HL-60 (cell line): ENCODE measurements at regions not wholly inside any gene's neighbourhood (a gene's known extent, or its start where the extent isn't known, plus 50 kb on each side); places are given as distances from the start of the nearest gene placed in this dataset.
"Not testable (repeated sequence)": the region's sequence is repeated elsewhere in the genome, so short reads cannot be mapped to it uniquely, and the experiment has no call there.

Experiments
- DNase-seq, 2 experiments: peaks; one replicate each; pipeline ENCODE4 v3.0.0-alpha.2; 2010 to 2020; ENCODE audit warnings: low read depth in 1 of 2, low spot score in 1 of 2
- H3K27ac ChIP-seq: fragments of 250-450 bp; sonication (Bioruptor Pico); replicated peaks from 2 replicates; pipeline ENCODE4 v1.5.1; 2020; ENCODE audit warnings: mild to moderate bottlenecking, moderate library complexity
- H3K27me3 ChIP-seq: fragments of 250-450 bp; sonication (Bioruptor Pico); 2 replicates; pipeline ENCODE4 v1.5.1; 2021; ENCODE audit warnings: mild to moderate bottlenecking, moderate library complexity; ENCODE audit not compliant: insufficient read depth, poor library complexity, severe bottlenecking
- H3K4me3 ChIP-seq: replicated peaks from 2 replicates; pipeline ENCODE4 v1.5.1; 2011; ENCODE audit warnings: mild to moderate bottlenecking, control low read depth, low read length; ENCODE audit not compliant: insufficient read depth
- GABPA ChIP-seq: IDR thresholded peaks from 2 replicates; pipeline ENCODE4 v1.6.1; 2012; ENCODE audit warnings: low read depth
- POLR2AphosphoS5 ChIP-seq: IDR thresholded peaks from 2 replicates; pipeline ENCODE4 v1.6.1; 2012; ENCODE audit warnings: low read depth
- SPI1 ChIP-seq: IDR thresholded peaks from 2 replicates; pipeline ENCODE4 v1.6.1; 2012; ENCODE audit warnings: low read depth, mild to moderate bottlenecking, borderline replicate concordance
- TF ChIP-seq, protein P1 (sequence below): IDR thresholded peaks from one replicate; pipeline ENCODE4 v1.5.1; 2011; ENCODE audit warnings: low read length, control low read depth, inconsistent platforms; ENCODE audit not compliant: insufficient read depth
- TF ChIP-seq, protein P2 (sequence below): IDR thresholded peaks from 2 replicates; pipeline ENCODE4 v1.6.1; 2012; ENCODE audit warnings: low read depth; ENCODE audit not compliant: insufficient replicate concordance

DNA sequence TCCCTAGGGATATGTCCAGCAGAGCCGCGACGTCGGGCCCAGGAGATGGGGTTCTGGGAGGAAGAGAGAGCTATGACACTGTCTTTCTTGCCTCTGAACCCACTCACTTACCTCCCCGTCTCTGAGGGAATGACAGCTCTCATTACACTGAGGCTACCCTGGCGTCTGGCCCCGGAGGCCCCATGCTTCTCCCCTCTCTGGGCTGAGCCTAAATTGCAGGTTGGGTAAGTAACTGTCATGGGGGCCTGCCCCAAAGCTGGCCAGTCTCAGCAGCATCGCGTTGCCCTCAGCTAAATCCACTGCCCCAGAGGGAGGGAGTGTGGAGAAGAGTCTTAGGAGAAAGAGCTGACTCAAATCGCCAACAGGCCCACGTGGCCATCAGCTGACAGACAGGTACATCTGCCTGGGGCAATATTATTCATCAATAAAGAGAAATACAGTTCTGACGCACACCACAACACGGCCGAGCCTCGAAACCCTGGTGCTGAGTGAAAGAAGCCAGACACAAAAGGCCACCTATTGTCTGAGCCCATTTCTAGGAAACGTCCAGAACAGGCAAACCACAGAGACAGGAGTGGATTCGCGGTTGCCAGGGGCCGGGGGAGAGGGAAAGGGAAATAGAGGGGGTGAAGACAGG lies 156.4 kb downstream of the C16orf95 start:
- TF ChIP-seq POLR2AphosphoS5 (no peak), SPI1 (no peak), GABPA (no peak)
- TF ChIP-seq, protein P1, sequence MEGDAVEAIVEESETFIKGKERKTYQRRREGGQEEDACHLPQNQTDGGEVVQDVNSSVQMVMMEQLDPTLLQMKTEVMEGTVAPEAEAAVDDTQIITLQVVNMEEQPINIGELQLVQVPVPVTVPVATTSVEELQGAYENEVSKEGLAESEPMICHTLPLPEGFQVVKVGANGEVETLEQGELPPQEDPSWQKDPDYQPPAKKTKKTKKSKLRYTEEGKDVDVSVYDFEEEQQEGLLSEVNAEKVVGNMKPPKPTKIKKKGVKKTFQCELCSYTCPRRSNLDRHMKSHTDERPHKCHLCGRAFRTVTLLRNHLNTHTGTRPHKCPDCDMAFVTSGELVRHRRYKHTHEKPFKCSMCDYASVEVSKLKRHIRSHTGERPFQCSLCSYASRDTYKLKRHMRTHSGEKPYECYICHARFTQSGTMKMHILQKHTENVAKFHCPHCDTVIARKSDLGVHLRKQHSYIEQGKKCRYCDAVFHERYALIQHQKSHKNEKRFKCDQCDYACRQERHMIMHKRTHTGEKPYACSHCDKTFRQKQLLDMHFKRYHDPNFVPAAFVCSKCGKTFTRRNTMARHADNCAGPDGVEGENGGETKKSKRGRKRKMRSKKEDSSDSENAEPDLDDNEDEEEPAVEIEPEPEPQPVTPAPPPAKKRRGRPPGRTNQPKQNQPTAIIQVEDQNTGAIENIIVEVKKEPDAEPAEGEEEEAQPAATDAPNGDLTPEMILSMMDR = no peak
- TF ChIP-seq, protein P2, sequence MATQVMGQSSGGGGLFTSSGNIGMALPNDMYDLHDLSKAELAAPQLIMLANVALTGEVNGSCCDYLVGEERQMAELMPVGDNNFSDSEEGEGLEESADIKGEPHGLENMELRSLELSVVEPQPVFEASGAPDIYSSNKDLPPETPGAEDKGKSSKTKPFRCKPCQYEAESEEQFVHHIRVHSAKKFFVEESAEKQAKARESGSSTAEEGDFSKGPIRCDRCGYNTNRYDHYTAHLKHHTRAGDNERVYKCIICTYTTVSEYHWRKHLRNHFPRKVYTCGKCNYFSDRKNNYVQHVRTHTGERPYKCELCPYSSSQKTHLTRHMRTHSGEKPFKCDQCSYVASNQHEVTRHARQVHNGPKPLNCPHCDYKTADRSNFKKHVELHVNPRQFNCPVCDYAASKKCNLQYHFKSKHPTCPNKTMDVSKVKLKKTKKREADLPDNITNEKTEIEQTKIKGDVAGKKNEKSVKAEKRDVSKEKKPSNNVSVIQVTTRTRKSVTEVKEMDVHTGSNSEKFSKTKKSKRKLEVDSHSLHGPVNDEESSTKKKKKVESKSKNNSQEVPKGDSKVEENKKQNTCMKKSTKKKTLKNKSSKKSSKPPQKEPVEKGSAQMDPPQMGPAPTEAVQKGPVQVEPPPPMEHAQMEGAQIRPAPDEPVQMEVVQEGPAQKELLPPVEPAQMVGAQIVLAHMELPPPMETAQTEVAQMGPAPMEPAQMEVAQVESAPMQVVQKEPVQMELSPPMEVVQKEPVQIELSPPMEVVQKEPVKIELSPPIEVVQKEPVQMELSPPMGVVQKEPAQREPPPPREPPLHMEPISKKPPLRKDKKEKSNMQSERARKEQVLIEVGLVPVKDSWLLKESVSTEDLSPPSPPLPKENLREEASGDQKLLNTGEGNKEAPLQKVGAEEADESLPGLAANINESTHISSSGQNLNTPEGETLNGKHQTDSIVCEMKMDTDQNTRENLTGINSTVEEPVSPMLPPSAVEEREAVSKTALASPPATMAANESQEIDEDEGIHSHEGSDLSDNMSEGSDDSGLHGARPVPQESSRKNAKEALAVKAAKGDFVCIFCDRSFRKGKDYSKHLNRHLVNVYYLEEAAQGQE = no peak
- H3K27ac ChIP-seq = no peak overlapping the region
- no peak for DNase-seq
- H3K4me3 ChIP-seq = no peak overlapping the region
- no peaks in the 10 kb centered on the region for H3K27me3 ChIP-seq

DNA sequence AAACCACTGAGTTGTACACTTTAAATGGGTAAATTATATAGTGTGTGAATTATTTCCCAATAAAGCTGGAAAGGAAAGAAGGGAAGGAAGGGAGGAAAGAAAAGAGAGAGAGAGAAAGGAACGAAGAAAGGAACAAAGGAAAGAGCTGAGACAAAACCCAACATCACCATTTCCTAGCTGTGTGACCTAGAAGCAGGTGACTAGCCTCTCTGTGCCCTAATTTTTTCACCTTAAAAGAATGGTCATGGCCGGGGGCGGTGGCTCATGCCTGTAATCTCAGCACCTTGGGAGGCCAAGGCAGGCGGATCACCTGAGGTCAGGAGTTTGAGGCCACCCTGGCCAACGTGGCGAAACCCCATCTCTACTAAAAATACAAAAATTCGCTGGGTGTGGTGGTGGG lies 155.8 kb downstream of the C16orf95 start:
- not testable (repeated sequence) for H3K27ac ChIP-seq, H3K27me3 ChIP-seq, DNase-seq, H3K4me3 ChIP-seq

DNA sequence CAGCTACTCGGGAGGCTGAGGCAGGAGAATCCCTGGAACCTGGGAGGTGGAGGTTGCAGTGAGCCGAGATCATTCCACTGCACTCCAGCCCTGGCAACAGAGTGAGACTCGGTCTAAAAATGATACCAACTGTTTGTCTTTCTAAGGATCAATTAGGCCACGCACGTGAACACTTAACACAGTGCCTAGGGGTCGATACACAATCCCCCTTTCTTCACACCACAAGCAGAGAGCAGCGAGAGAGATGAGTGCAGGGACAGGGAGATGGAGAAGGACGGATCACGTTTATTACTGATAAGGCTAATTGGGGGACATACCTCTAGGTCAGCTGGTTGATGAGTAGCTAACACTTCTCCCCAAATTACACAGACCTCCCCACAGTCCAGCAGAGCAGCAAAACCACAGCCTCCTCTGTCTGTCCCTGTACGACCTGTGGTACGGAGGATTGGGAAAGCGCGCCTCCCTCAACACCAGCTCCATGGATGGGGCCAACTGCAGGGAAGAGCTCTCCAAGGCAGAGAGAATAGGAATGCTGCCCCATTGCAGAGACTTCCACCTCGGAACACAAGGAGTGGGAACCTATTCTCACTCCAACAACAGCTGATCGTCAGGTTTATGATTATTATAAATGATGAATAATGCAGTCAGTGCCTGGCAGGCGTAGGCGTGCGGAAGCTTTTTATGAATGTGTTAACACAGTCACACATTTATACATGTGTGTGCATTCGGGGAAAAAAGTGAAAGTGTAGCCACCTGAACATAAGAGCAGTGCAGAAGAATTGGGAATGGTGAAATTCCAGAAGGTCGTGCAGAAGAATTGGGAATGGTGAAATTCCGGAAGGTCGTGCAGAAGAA lies 155.1 kb downstream of the C16orf95 start:
- TF ChIP-seq SPI1 = no peak
- no peak for TF ChIP-seq POLR2AphosphoS5
- TF ChIP-seq GABPA = no peak
- TF ChIP-seq, protein P1 = no peak
- TF ChIP-seq, protein P2 = no peak
- H3K4me3 ChIP-seq = no peak overlapping the region
- no peak overlapping the region for H3K27ac ChIP-seq
- no peaks in the 10 kb centered on the region for H3K27me3 ChIP-seq
- DNase-seq = no peak

DNA sequence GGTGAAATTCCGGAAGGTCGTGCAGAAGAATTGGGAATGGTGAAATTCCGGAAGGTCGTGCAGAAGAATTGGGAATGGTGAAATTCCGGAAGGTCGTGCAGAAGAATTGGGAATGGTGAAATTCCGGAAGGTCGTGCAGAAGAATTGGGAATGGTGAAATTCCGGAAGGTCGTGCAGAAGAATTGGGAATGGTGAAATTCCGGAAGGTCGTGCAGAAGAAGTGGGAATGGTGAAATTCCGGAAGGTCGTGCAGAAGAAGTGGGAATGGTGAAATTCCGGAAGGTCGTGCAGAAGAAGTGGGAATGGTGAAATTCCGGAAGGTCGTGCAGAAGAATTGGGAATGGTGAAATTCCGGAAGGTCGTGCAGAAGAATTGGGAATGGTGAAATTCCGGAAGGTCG lies 154.4 kb downstream of the C16orf95 start:
- H3K27me3 ChIP-seq, H3K27ac ChIP-seq, H3K4me3 ChIP-seq, DNase-seq: not testable (repeated sequence)

DNA sequence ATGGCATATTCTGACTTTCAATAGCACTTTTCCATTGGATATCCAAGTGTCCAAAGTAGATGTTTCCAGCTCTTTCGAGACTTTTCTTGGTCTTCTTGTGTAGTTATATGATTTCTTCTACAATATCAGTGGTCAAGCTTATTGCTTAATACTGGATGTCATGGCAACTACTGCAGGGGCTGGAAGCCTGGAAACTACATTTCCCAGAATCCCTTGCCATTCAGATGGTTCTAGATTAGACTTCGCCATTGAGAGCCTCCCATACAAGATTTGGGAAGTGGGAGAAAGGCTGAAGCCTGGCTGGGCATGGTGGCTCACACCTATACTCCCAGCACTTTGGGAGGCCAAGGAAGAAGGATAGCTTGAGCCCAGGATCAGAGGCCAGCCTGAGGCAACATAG lies 153.6 kb downstream of the C16orf95 start:
- DNase-seq = no peak
- TF ChIP-seq, protein P1 = no peak
- TF ChIP-seq, protein P2 = no peak
- TF ChIP-seq GABPA (no peak), POLR2AphosphoS5 (no peak), SPI1 (no peak)

More for the DNA sequence above, 153.6 kb downstream of the C16orf95 start:
- Histone ChIP-seq H3K27ac (no peak overlapping the region), H3K4me3 (no peak overlapping the region), H3K27me3 (no peaks in the 10 kb centered on the region)
